Lower leg skin (tissue), 4 donors: ENCODE measurements at regions not wholly inside any gene's neighbourhood (a gene's known extent, or its start where the extent isn't known, plus 50 kb on each side); places are given as distances from the start of the nearest gene placed in this dataset.
A peak's percentile ranks its signal among the peaks of the same experiment; 100 is the strongest.

Experiments
- DNase-seq, 2 donors: peaks; one replicate each; pipeline ENCODE4 v3.0.0-alpha.2; 2019; ENCODE audit warnings: low spot score in 2 of 2
- H3K4me3 ChIP-seq: fragments of 200-600 bp; sonication (generic); 2 replicates; pipeline ENCODE4 v1.5.1; 2017; ENCODE audit warnings: mild to moderate bottlenecking, low read depth; ENCODE audit not compliant: poor library complexity, severe bottlenecking
- POLR2A ChIP-seq, 2 donors: fragments of 450-650 bp; IDR thresholded peaks; one replicate each; pipeline ENCODE4 v1.6.1; 2016 to 2017; ENCODE audit warnings: antibody characterized with exemption in 2 of 2, mild to moderate bottlenecking in 1 of 2, moderate library complexity in 1 of 2
- WGBS, 2 donors: methylation state at CpG; one replicate each; pipeline ENCODE4 v1.1.5; 2018; 5-methylcytosine and 5-hydroxymethylcytosine counted together
- intact Hi-C: fragments of 100-400 bp; cut with DNase I; formaldehyde crosslinking; loops from one replicate; pipeline ENCODE4 v1.15.0; 2023; ENCODE audit warnings: low total_unique reads
- TF ChIP-seq, protein P1 (sequence below), 3 donors: fragments of 450-650 bp; IDR thresholded peaks; one replicate each; pipeline ENCODE4 v1.5.1; 2016; ENCODE audit warnings: antibody characterized with exemption in 3 of 3, mild to moderate bottlenecking in 3 of 3, moderate library complexity in 2 of 3

DNA sequence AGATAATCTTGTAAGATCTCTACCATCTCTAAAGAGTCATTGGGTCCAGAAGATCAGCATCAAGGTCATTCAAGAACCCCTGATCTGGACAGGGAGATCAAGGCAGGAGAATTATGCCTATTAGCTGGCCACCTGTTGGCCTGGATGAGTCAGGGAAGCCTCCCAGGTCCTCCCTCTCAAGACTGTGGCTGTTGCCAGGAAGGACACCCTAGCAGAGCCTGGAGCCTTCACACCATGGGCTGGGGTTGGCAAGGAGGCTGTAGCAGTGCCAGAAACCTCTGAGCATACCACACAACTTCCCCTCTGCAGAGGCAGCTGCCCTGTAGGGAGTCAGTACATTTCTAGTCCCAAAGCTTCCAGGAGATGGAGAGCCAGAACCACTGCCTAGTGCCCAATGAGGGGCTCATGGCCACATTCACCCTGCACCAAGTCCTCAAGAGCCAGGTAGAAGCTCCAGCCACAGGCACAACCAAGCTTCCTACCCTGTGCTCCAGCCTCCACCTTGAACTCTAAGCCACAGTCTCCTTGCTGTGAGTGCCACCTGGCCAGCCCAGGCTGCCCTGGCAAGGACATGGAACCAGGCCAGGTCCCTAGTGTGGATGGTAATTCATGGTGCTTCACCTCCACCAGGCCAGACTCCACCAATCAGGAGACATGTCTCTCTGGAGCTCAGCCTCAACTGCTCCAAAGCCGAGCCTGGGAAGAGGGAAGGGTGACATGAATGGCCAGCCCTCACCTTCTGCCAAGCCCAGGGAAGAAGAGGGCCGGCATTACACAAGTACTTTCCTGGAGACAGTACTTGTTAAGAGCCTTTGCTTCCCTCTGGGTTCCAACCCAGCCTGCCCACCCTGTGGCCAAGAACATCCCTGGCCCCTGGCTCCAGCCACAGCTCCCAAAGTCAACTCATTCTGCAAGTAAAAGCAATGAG is 124.3 kb downstream of the BUD13 start:
- no peak overlapping the region for H3K4me3 ChIP-seq
- peak in 1 of 2 donors; percentile 66 for DNase-seq
- TF ChIP-seq, protein P1, sequence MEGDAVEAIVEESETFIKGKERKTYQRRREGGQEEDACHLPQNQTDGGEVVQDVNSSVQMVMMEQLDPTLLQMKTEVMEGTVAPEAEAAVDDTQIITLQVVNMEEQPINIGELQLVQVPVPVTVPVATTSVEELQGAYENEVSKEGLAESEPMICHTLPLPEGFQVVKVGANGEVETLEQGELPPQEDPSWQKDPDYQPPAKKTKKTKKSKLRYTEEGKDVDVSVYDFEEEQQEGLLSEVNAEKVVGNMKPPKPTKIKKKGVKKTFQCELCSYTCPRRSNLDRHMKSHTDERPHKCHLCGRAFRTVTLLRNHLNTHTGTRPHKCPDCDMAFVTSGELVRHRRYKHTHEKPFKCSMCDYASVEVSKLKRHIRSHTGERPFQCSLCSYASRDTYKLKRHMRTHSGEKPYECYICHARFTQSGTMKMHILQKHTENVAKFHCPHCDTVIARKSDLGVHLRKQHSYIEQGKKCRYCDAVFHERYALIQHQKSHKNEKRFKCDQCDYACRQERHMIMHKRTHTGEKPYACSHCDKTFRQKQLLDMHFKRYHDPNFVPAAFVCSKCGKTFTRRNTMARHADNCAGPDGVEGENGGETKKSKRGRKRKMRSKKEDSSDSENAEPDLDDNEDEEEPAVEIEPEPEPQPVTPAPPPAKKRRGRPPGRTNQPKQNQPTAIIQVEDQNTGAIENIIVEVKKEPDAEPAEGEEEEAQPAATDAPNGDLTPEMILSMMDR (IDR thresholded peaks at IDR 0.05), result no peak
- TF ChIP-seq POLR2A (IDR thresholded peaks at IDR 0.05), result no peak
- WGBS, 2 donors, result 79% methylated on average over 2 of the region's 2 CpGs
- intact Hi-C loops, result no loop called here

DNA sequence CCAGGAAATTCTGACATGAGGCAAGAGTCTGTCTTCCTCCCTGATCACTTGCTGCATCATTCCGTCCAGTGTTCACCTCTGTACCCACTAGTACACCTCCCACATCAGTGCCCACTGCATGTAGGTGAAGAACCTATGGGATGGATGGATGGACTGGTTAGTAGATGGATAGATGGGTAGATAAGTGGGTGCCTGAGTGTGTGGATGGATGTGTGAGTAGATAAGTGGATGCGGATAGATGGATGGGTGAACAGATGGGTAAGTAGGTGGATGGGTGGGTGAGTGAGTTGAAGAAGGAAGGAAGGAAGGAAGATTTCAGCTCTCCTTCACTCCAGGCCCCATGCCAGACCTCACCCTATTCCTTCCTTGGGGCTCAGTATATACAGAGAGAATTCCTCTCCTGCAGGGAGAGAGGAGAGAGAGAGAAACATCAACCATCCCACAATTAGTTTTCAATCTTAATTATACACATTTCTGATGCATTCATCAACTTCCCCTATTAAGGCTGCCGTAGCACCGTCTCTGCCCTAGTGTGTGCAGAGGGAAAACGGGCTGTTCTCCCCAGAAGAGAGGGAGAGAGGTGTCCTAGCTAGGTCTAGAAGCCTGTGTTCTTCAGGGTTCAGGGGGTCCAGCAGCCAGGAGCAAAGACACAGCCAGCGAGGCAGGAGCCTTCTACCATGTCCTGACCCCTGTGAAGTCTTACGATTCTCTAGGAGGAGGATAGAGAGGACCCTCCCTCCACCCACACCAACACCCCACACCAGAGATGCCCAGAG is 125.3 kb downstream of the BUD13 start:
- DNase-seq, result peak in 1 of 2 donors; percentile 57
- intact Hi-C loops, result no loop called here
- WGBS, 2 donors, result 89 to 91% methylated on average over 7 of the region's 7 CpGs
- no peak for TF ChIP-seq POLR2A (IDR thresholded peaks at IDR 0.05)
- TF ChIP-seq, protein P1 (IDR thresholded peaks at IDR 0.05), result no peak
- no peak overlapping the region for H3K4me3 ChIP-seq

DNA sequence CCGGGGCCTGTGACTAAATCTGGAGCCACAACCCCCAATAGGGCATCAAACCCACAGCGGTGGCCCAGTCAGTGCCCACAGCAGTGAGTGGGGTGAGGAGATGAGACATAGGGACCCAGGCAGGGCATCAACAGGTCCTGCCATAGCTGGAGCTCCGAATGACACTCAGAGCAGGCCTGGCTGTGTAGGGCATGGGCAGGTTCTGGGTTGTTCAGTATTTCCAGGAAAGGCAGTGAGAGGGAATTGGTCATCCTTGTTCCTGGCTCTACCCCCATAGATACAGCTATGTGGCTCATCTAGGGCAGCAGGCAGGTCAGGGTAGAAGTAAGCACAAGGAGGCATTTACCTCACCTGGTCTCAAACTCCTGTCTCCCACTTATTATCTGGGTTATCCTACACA is 126.6 kb downstream of the BUD13 start:
- intact Hi-C loops, result no loop called here
- WGBS, 2 donors, result 95 to 100% methylated on average over 3 of the region's 3 CpGs
- no peak overlapping the region for H3K4me3 ChIP-seq
- peak in 1 of 2 donors; percentile 76 for DNase-seq
- no peak for TF ChIP-seq POLR2A (IDR thresholded peaks at IDR 0.05)
- TF ChIP-seq, protein P1 (IDR thresholded peaks at IDR 0.05), result no peak

DNA sequence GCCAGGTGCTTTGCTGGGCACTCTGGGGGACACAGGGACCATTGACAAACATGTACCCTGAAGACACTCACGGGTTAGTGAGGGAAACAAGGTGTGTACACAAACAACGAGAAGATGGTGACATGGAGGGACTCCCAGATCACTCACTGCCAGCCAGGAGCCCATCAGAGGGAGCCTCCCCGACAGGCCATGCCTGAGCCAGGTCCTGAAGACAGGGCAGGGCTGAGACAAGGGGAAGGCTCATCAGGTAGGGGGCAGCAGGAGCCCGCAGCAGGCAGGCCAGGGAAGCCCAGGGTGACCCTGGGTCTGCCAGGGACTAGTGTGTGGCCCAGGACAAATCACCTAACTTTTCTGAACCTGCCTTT is 127.9 kb downstream of the BUD13 start:
- 51 to 66% methylated on average over 4 of the region's 4 CpGs for WGBS, 2 donors
- H3K4me3 ChIP-seq, result no peak overlapping the region
- no peak for TF ChIP-seq POLR2A (IDR thresholded peaks at IDR 0.05)
- TF ChIP-seq, protein P1 (IDR thresholded peaks at IDR 0.05), result no peak
- peak in 1 of 2 donors; percentile 72 for DNase-seq
- intact Hi-C loops, result no loop called here

- TF ChIP-seq POLR2A (IDR thresholded peaks at IDR 0.05), result no peak
- TF ChIP-seq, protein P1 (IDR thresholded peaks at IDR 0.05), result no peak
- intact Hi-C loops, result no loop called here
- 44 to 45% methylated on average over 16 of the region's 16 CpGs for WGBS, 2 donors
- DNase-seq, result peak in 1 of 2 donors; percentile 79
- no peak overlapping the region for H3K4me3 ChIP-seq
These were observed 128.4 kb downstream of the BUD13 start for GRCh38 chr11:116644201-116644940.
